Esophagus muscularis mucosa (tissue), 4 donors: ENCODE measurements at regions not wholly inside any gene's neighbourhood (a gene's known extent, or its start where the extent isn't known, plus 50 kb on each side); places are given as distances from the start of the nearest gene placed in this dataset.

ENCODE experiments used
- EP300 ChIP-seq: sonication (generic); formaldehyde crosslinking; IDR thresholded peaks from one replicate; pipeline ENCODE4 v1.6.1; 2017; ENCODE audit warnings: antibody characterized with exemption
- POLR2A ChIP-seq: fragments of 450-650 bp; IDR thresholded peaks from one replicate; pipeline ENCODE4 v1.6.1; 2017; ENCODE audit warnings: antibody characterized with exemption, moderate library complexity, mild to moderate bottlenecking, low read depth
- POLR2AphosphoS5 ChIP-seq, 2 donors: sonication (generic); formaldehyde crosslinking; IDR thresholded peaks; one replicate each; pipeline ENCODE4 v1.6.1; 2017; ENCODE audit warnings: antibody characterized with exemption in 2 of 2
- TF ChIP-seq, protein P1 (sequence below), 3 experiments: fragments of 200-600 bp in 2 of 3; fragments of 450-650 bp in 1 of 3; sonication (generic) in 2 of 3; IDR thresholded peaks; one replicate each; pipeline ENCODE4 v1.5.1; 2017 to 2019; ENCODE audit warnings: antibody characterized with exemption in 3 of 3, mild to moderate bottlenecking in 2 of 3, moderate library complexity in 1 of 3

DNA sequence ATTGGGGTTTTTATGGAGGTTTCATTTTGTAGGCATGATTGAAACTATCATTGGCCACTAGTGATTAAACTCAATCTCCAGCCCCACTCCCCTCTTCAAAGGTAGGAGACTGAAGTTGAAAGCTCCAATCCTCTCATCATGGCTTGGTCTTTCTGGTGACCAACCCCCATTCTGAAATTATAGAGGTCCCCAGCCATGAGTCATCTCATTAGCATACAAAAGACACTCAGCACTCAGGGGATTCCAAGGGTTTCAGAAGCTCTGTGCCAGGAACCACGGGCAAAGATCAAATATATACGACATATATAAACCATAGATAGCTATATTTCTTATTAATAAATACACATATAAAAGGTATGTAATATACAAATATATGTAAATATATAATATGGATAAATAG, 256.0 kb upstream of the POU3F3 start:
- TF ChIP-seq POLR2AphosphoS5 (IDR thresholded peaks at IDR 0.05) (no peak), POLR2A (no peak), EP300 (no peak)
- TF ChIP-seq, protein P1, sequence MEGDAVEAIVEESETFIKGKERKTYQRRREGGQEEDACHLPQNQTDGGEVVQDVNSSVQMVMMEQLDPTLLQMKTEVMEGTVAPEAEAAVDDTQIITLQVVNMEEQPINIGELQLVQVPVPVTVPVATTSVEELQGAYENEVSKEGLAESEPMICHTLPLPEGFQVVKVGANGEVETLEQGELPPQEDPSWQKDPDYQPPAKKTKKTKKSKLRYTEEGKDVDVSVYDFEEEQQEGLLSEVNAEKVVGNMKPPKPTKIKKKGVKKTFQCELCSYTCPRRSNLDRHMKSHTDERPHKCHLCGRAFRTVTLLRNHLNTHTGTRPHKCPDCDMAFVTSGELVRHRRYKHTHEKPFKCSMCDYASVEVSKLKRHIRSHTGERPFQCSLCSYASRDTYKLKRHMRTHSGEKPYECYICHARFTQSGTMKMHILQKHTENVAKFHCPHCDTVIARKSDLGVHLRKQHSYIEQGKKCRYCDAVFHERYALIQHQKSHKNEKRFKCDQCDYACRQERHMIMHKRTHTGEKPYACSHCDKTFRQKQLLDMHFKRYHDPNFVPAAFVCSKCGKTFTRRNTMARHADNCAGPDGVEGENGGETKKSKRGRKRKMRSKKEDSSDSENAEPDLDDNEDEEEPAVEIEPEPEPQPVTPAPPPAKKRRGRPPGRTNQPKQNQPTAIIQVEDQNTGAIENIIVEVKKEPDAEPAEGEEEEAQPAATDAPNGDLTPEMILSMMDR (IDR thresholded peaks at IDR 0.05) = no peak
